IPS-NIHi7 (cell line): ENCODE measurements at regions not wholly inside any gene's neighbourhood (a gene's known extent, or its start where the extent isn't known, plus 50 kb on each side); places are given as distances from the start of the nearest gene placed in this dataset.
A peak's percentile ranks its signal among the peaks of the same experiment; 100 is the strongest.

Source experiments
- DNase-seq: peaks from one replicate; pipeline ENCODE4 v3.0.0; 2012; ENCODE audit warnings: mixed read lengths; ENCODE audit errors: extremely low spot score

GRCh38 chr2:78576409-78576808 lies 449.1 kb upstream of the REG3G start:
- DNase-seq, result no peak

- no peak for DNase-seq
These were observed 439.6 kb upstream of the REG3G start for GRCh38 chr2:78585871-78586270.

- no peak for DNase-seq
These were observed 439.2 kb upstream of the REG3G start for GRCh38 chr2:78586316-78586715.

- no peak for DNase-seq
These were observed 435.6 kb upstream of the REG3G start for GRCh38 chr2:78589871-78590270.

GRCh38 chr2:78592491-78592890 lies 433.0 kb upstream of the REG3G start:
- DNase-seq, result peak; percentile 11

- DNase-seq, result no peak
These were observed 424.4 kb upstream of the REG3G start for GRCh38 chr2:78601113-78601512.

- DNase-seq, result no peak
These were observed 422.6 kb upstream of the REG3G start for GRCh38 chr2:78602862-78603261.

GRCh38 chr2:78606895-78607294 lies 418.6 kb upstream of the REG3G start:
- no peak for DNase-seq

- no peak for DNase-seq
These were observed 410.8 kb upstream of the REG3G start for GRCh38 chr2:78614726-78615125.

- DNase-seq, result no peak
These were observed 409.5 kb upstream of the REG3G start for GRCh38 chr2:78615956-78616355.

- no peak for DNase-seq
These were observed 391.1 kb upstream of the REG3G start for GRCh38 chr2:78634425-78634824.

GRCh38 chr2:78644854-78645253 lies 380.6 kb upstream of the REG3G start:
- DNase-seq, result no peak

- DNase-seq, result no peak
These were observed 378.8 kb upstream of the REG3G start for GRCh38 chr2:78646533-78647364.

- DNase-seq, result no peak
These were observed 376.9 kb upstream of the REG3G start for GRCh38 chr2:78648558-78648957.

- no peak for DNase-seq
These were observed 370.6 kb upstream of the REG3G start for GRCh38 chr2:78654941-78655340.

- DNase-seq, result peak; percentile 23
These were observed 348.4 kb upstream of the REG3G start for GRCh38 chr2:78676921-78677696.

- DNase-seq, result no peak
These were observed 347.7 kb upstream of the REG3G start for GRCh38 chr2:78677774-78678173.

- no peak for DNase-seq
These were observed 344.1 kb upstream of the REG3G start for GRCh38 chr2:78681386-78681785.

- DNase-seq, result no peak
These were observed 342.7 kb upstream of the REG3G start for GRCh38 chr2:78682781-78683180.

- DNase-seq, result no peak
These were observed 338.8 kb upstream of the REG3G start for GRCh38 chr2:78686625-78687153.

GRCh38 chr2:78699696-78700095 lies 325.8 kb upstream of the REG3G start:
- no peak for DNase-seq

- DNase-seq, result no peak
These were observed 324.0 kb upstream of the REG3G start for GRCh38 chr2:78701546-78701945.
